OCI-LY3 (cell line): ENCODE measurements at regions not wholly inside any gene's neighbourhood (a gene's known extent, or its start where the extent isn't known, plus 50 kb on each side); places are given as distances from the start of the nearest gene placed in this dataset.

ENCODE experiments used
- H2AFZ ChIP-seq: fragments of 200-600, 300-600 bp; shearing (Covaris generic); 2 replicates; pipeline ENCODE4 v1.6.0; 2014; ENCODE audit warnings: antibody characterized with exemption, low read depth, low read length
- H3K27ac ChIP-seq: fragments of 200-600, 300-600 bp; sonication (generic); 2 replicates; pipeline ENCODE4 v1.5.1; 2014; ENCODE audit warnings: mild to moderate bottlenecking, low read length, moderate library complexity, mixed read lengths
- H3K27me3 ChIP-seq: fragments of 200-600, 300-600 bp; sonication (generic); 2 replicates; pipeline ENCODE4 v1.6.1; 2014; ENCODE audit warnings: low read depth, low read length, mixed read lengths
- H3K36me3 ChIP-seq: fragments of 200-600, 300-600 bp; sonication (generic); replicated peaks from 2 replicates; pipeline ENCODE3; 2014; ENCODE audit warnings: low read depth, low read length, mixed read lengths
- H3K4me1 ChIP-seq: fragments of 300-600, 200-600 bp; sonication (generic); 2 replicates; pipeline ENCODE4 v1.6.1; 2014; ENCODE audit warnings: low read length, mixed read lengths
- H3K4me2 ChIP-seq: fragments of 200-600, 300-600 bp; sonication (generic); 2 replicates; pipeline ENCODE4 v1.6.1; 2014; ENCODE audit warnings: low read length, mixed read lengths
- H3K4me3 ChIP-seq: fragments of 300-600, 200-600 bp; sonication (generic); 2 replicates; pipeline ENCODE4 v1.5.1; 2014; ENCODE audit warnings: antibody characterized with exemption, mild to moderate bottlenecking, low read length, moderate library complexity
- H3K79me2 ChIP-seq: fragments of 300-600, 200-600 bp; shearing (Covaris generic); 2 replicates; pipeline ENCODE4 v1.6.1; 2014; ENCODE audit warnings: mild to moderate bottlenecking, low read length, mixed read lengths
- H3K9ac ChIP-seq: fragments of 300-600, 200-600 bp; shearing (Covaris generic); 2 replicates; pipeline ENCODE4 v1.6.0; 2014; ENCODE audit warnings: mild to moderate bottlenecking, low read length, moderate library complexity
- H3K9me3 ChIP-seq: fragments of 200-600, 300-600 bp; shearing (Covaris generic); 2 replicates; pipeline ENCODE4 v1.6.1; 2014; ENCODE audit warnings: low read length, mixed read lengths; ENCODE audit not compliant: insufficient read depth
- H4K20me1 ChIP-seq: fragments of 200-600, 300-600 bp; sonication (generic); 2 replicates; pipeline ENCODE4 v1.6.1; 2016; ENCODE audit warnings: low read length, mixed read lengths; ENCODE audit not compliant: insufficient read depth
- EZH2phosphoT487 ChIP-seq: fragments of 200-600 bp; shearing (Covaris generic); IDR thresholded peaks from 2 replicates; pipeline ENCODE4 v1.6.1; 2018; ENCODE audit warnings: antibody characterized with exemption, mixed run types, low read depth
- TF ChIP-seq, protein P1 (sequence below): fragments of 200-600, 300-600 bp; sonication (generic); IDR thresholded peaks from 2 replicates; pipeline ENCODE4 v1.5.1; 2014; ENCODE audit warnings: antibody characterized with exemption, low read length, low read depth

DNA sequence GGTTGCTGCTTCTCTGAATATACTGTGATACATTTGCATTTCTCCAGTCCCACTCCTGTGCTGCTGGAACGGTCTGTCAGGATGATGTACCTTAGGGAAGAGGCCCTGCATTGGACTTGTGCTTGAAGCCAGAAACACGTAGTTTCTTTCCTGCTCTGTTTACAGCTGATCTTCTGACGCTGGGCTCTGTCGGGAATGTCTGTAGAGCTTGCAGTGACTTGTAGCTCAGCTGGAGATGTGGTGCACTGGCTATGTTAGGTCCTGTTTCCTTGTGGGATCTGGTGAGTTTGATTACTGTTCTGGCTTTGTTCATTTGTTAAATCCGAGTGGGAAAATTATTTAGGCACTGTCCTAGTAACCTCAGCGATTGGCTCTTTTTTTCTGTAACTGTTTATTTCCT lies 137.2 kb upstream of the WDR1 start:
- H2AFZ ChIP-seq: no peak overlapping the region
- H4K20me1 ChIP-seq: no peaks in the 10 kb centered on the region
- no peak overlapping the region for H3K27ac ChIP-seq
- no peak overlapping the region for H3K4me2 ChIP-seq
- H3K9me3 ChIP-seq: no peaks in the 10 kb centered on the region
- TF ChIP-seq EZH2phosphoT487: no peak
- TF ChIP-seq, protein P1, sequence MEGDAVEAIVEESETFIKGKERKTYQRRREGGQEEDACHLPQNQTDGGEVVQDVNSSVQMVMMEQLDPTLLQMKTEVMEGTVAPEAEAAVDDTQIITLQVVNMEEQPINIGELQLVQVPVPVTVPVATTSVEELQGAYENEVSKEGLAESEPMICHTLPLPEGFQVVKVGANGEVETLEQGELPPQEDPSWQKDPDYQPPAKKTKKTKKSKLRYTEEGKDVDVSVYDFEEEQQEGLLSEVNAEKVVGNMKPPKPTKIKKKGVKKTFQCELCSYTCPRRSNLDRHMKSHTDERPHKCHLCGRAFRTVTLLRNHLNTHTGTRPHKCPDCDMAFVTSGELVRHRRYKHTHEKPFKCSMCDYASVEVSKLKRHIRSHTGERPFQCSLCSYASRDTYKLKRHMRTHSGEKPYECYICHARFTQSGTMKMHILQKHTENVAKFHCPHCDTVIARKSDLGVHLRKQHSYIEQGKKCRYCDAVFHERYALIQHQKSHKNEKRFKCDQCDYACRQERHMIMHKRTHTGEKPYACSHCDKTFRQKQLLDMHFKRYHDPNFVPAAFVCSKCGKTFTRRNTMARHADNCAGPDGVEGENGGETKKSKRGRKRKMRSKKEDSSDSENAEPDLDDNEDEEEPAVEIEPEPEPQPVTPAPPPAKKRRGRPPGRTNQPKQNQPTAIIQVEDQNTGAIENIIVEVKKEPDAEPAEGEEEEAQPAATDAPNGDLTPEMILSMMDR: no peak
- H3K4me3 ChIP-seq: no peak overlapping the region
- no peak overlapping the region for H3K9ac ChIP-seq
- no peaks in the 10 kb centered on the region for H3K36me3 ChIP-seq
- H3K4me1 ChIP-seq: no peaks in the 10 kb centered on the region
- H3K79me2 ChIP-seq: no peaks in the 10 kb centered on the region
- peaks cover 51% of the 10 kb centered on the region for H3K27me3 ChIP-seq

DNA sequence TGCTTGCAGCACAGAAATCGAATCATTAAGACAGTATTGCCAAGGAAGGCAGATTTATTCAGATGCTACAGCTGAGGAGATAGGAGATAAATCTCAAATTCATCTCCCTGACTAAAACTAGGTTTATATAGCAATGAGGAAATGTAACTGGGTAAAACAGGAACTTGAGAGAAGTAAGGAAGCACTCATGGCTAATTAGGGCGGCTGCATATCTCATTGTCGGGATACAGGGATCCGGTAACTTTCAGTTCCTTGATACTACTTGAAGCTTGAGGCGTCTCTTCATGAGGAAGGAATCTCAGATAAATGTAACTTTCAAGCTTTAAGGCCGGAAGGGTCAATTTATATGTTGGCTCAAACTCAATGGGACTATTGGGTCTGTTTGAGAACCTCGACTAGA lies 129.2 kb upstream of the WDR1 start:
- no peaks in the 10 kb centered on the region for H4K20me1 ChIP-seq
- H3K4me3 ChIP-seq: no peak overlapping the region
- H3K27me3 ChIP-seq: peaks cover 30% of the 10 kb centered on the region; the same call in 1 of the 2 replicates
- H3K36me3 ChIP-seq: no peaks in the 10 kb centered on the region
- H2AFZ ChIP-seq: no peak overlapping the region
- H3K4me2 ChIP-seq: no peak overlapping the region
- H3K27ac ChIP-seq: no peak overlapping the region
- TF ChIP-seq EZH2phosphoT487: no peak
- TF ChIP-seq, protein P1: no peak
- H3K9ac ChIP-seq: no peak overlapping the region
- H3K9me3 ChIP-seq: no peaks in the 10 kb centered on the region
- H3K4me1 ChIP-seq: no peaks in the 10 kb centered on the region
- no peaks in the 10 kb centered on the region for H3K79me2 ChIP-seq

DNA sequence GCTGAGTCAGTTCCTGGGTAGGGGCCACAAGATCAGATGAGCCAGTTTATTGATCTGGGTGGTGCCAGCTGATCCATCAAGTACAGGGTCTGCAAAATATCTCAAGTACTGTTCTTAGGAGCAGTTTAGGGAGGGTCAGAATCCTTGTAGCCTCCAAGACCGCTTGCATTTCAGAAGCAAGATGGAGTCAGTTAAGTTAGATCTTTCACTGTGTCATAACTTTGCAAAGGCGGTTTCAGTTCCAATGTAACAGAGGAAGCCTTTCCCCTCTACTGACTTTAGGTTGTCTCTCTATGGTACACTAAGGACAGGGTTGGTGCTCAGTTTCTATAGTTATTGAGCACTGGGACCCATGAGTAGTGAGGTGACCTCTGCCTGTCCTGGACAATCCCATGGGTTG lies 127.3 kb upstream of the WDR1 start:
- no peak overlapping the region for H2AFZ ChIP-seq
- no peaks in the 10 kb centered on the region for H3K79me2 ChIP-seq
- no peaks in the 10 kb centered on the region for H4K20me1 ChIP-seq
- H3K27ac ChIP-seq: no peak overlapping the region
- no peak for TF ChIP-seq EZH2phosphoT487
- TF ChIP-seq, protein P1: no peak
- no peaks in the 10 kb centered on the region for H3K4me1 ChIP-seq
- peaks cover 31% of the 10 kb centered on the region; the same call in 1 of the 2 replicates for H3K27me3 ChIP-seq
- no peaks in the 10 kb centered on the region for H3K9me3 ChIP-seq
- no peak overlapping the region for H3K9ac ChIP-seq
- no peaks in the 10 kb centered on the region for H3K36me3 ChIP-seq
- no peak overlapping the region for H3K4me3 ChIP-seq
- no peak overlapping the region for H3K4me2 ChIP-seq

DNA sequence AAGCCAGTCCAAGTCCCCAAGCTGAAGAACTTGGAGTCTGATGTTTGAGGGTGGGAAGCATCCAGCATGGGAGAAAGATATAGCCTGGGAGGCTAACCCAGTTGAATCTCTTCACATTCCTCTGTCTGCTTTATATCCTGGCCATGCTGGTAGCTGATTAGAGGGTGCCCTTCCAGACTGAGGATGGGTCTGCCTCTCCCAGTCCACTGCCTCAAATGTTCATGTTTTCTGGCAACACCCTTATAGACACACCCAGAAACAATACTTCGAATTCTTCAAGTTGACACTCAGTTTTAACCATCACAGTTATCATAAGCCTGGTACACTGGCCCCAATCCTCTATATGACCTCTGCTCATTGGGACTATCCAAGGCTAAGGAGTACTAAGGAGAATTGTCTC lies 124.1 kb upstream of the WDR1 start:
- no peak overlapping the region for H3K9ac ChIP-seq
- TF ChIP-seq, protein P1: no peak
- no peak for TF ChIP-seq EZH2phosphoT487
- no peak overlapping the region for H3K4me3 ChIP-seq
- no peaks in the 10 kb centered on the region for H3K9me3 ChIP-seq
- no peak overlapping the region for H2AFZ ChIP-seq
- no peaks in the 10 kb centered on the region for H3K4me1 ChIP-seq
- no peaks in the 10 kb centered on the region for H3K36me3 ChIP-seq
- H3K27ac ChIP-seq: no peak overlapping the region
- no peak overlapping the region for H3K4me2 ChIP-seq
- H4K20me1 ChIP-seq: no peaks in the 10 kb centered on the region
- H3K27me3 ChIP-seq: peaks cover 55% of the 10 kb centered on the region
- no peaks in the 10 kb centered on the region for H3K79me2 ChIP-seq
